ENCODE measurements at regions not wholly inside any gene's neighbourhood (a gene's known extent, or its start where the extent isn't known, plus 50 kb on each side); places are given as distances from the start of the nearest gene placed in this dataset.
"Not testable (repeated sequence)": the region's sequence is repeated elsewhere in the genome, so short reads cannot be mapped to it uniquely, and the experiment has no call there.

- DNase-seq (ENCODE audit: low spot score) = no peak
Measured at GRCh38 chr1:192906334-192906733, 97.5 kb downstream of the RGS2 start.

GRCh38 chr1:192907545-192908243 is 98.9 kb downstream of the RGS2 start:
- no peak for DNase-seq (ENCODE audit: low spot score)

GRCh38 chr1:192911896-192912656 is 103.2 kb downstream of the RGS2 start:
- not testable (repeated sequence) for DNase-seq (ENCODE audit: low spot score)

GRCh38 chr1:192913683-192914082 is 104.8 kb downstream of the RGS2 start:
- DNase-seq (ENCODE audit: low spot score) = no peak

GRCh38 chr1:192914092-192914491 is 105.3 kb downstream of the RGS2 start:
- no peak for DNase-seq (ENCODE audit: low spot score)

- DNase-seq (ENCODE audit: low spot score) = no peak
Measured at GRCh38 chr1:192914696-192915095, 105.9 kb downstream of the RGS2 start.

- no peak for DNase-seq (ENCODE audit: low spot score)
Measured at GRCh38 chr1:192916021-192916420, 107.2 kb downstream of the RGS2 start.

- DNase-seq (ENCODE audit: low spot score) = no peak
Measured at GRCh38 chr1:192918259-192918658, 109.4 kb downstream of the RGS2 start.

- DNase-seq (ENCODE audit: low spot score) = no peak
Measured at GRCh38 chr1:192920412-192920811, 111.6 kb downstream of the RGS2 start.

- no peak for DNase-seq (ENCODE audit: low spot score)
Measured at GRCh38 chr1:192925609-192926008, 116.8 kb downstream of the RGS2 start.

- no peak for DNase-seq (ENCODE audit: low spot score)
Measured at GRCh38 chr1:192926736-192927135, 117.9 kb downstream of the RGS2 start.

- no peak for DNase-seq (ENCODE audit: low spot score)
Measured at GRCh38 chr1:192927496-192927895, 118.7 kb downstream of the RGS2 start.

GRCh38 chr1:192929597-192929996 is 120.8 kb downstream of the RGS2 start:
- DNase-seq (ENCODE audit: low spot score) = no peak

- no peak for DNase-seq (ENCODE audit: low spot score)
Measured at GRCh38 chr1:192933744-192934143, 124.9 kb downstream of the RGS2 start.

- no peak for DNase-seq (ENCODE audit: low spot score)
Measured at GRCh38 chr1:192936313-192937018, 122.7 kb downstream of the UCHL5 start.

- DNase-seq (ENCODE audit: low spot score) = no peak
Measured at GRCh38 chr1:192937128-192937527, 122.0 kb downstream of the UCHL5 start.

GRCh38 chr1:192939440-192939839 is 119.7 kb downstream of the UCHL5 start:
- no peak for DNase-seq (ENCODE audit: low spot score)

GRCh38 chr1:192940658-192941057 is 118.5 kb downstream of the UCHL5 start:
- no peak for DNase-seq (ENCODE audit: low spot score)

- no peak for DNase-seq (ENCODE audit: low spot score)
Measured at GRCh38 chr1:192941722-192942411, 117.3 kb downstream of the UCHL5 start.

- no peak for DNase-seq (ENCODE audit: low spot score)
Measured at GRCh38 chr1:192943108-192943507, 116.1 kb downstream of the UCHL5 start.

- no peak for DNase-seq (ENCODE audit: low spot score)
Measured at GRCh38 chr1:192943522-192943921, 115.6 kb downstream of the UCHL5 start.

- DNase-seq (ENCODE audit: low spot score) = no peak
Measured at GRCh38 chr1:192945390-192946130, 113.6 kb downstream of the UCHL5 start.

Data from hepatic stellate cell (primary cell).